Epithelial cell of prostate (primary cell): ENCODE measurements at regions not wholly inside any gene's neighbourhood (a gene's known extent, or its start where the extent isn't known, plus 50 kb on each side); places are given as distances from the start of the nearest gene placed in this dataset.
A peak's percentile ranks its signal among the peaks of the same experiment; 100 is the strongest.
"Not testable (repeated sequence)": the region's sequence is repeated elsewhere in the genome, so short reads cannot be mapped to it uniquely, and the experiment has no call there.

Source experiments
- DNase-seq: peaks from one replicate; pipeline ENCODE4 v3.0.0-alpha.2; 2011; ENCODE audit warnings: low read depth, low spot score
- H3K27ac ChIP-seq: fragments of 450-650 bp; 2 replicates; pipeline ENCODE4 v1.5.1; 2017; ENCODE audit warnings: mild to moderate bottlenecking

DNA sequence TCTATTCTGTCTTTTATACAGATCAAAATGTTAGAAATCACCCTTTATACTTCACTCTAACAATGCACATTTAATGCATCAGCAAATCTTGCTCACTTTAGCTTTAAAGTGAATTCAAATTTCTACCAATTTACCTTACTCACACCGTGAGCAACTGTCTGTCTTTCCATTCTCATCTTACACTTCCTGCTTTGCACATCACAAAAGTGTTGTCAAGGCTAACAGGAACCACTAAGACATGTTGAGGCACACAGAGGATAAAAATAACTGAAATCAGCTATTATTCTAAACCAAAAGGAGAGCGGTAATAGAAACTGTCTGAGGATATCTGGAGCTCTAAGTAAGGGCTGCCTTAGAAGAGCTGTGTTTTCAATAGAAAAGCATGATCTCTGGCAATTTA is 519.9 kb downstream of the ZBBX start:
- peak overlapping the region; percentile 10 for H3K27ac ChIP-seq
- DNase-seq, result peak; percentile 20

DNA sequence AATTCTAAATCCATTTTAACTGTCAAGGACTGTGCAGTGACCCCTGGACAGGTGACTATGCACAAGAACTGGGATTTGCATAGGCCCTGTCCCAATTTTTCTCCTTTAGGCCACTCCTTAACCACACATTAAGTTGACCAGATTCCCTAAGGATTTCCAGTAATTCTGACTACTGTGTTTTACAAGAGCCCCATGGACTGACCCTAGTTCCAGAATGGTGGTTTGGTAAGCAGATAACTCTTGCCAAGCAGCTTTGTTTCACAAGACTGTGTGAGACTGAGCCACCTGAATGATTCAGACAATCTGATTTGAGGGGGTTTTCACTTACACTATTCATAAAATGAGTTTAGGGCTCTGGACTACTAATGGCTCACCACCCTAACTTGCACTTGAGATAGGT is 535.8 kb downstream of the ZBBX start:
- no peak for DNase-seq
- no peak overlapping the region for H3K27ac ChIP-seq

GRCh38 chr3:166842784-166843183 is 537.3 kb downstream of the ZBBX start:
- H3K27ac ChIP-seq, DNase-seq: not testable (repeated sequence)

DNA sequence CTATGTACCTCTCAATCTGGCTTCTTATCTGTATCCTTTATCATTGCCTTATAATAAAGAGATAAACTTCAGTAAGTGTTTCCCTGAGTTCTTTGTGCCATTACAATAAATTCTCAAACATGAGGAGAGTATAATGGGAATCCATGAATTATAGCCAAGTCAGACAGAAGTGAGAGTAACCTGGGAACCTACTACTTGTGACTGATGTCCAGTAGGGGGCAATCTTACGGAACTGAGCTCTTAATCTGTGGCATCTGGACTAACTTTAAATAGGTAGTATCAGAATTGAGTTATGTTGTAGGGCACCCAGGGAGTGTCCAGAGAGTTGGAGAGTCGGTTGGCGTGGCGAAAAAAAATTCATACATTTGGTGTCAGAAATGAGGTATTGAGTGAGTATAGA is 542.6 kb downstream of the ZBBX start:
- DNase-seq, result no peak
- H3K27ac ChIP-seq, result no peak overlapping the region

GRCh38 chr3:166836836-166837235 is 543.3 kb downstream of the ZBBX start:
- H3K27ac ChIP-seq, result no peak overlapping the region
- DNase-seq, result no peak

DNA sequence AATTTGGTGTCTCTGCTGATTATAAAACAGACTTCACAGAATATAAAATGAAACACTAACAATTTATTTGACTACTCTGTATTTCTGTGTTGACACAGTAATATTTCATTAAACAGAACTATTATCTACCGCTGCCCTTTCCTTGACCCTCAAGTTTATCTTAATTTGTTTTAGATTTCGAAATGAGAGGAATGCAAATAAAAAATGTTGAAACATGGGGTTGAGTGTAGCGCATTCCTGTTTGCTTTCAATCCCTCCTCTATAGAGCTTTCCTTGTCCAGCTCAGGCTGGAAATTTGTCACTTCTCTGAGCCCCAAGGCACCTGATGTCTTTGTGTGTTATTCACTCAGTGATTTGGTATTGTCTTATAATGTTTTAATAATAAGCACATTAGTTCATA is 550.2 kb downstream of the ZBBX start:
- DNase-seq, result peak; percentile 22

GRCh38 chr3:166818464-166818863 is 561.6 kb downstream of the ZBBX start:
- DNase-seq, result no peak
- H3K27ac ChIP-seq, result no peak overlapping the region

More for the DNA sequence above, 550.2 kb downstream of the ZBBX start:
- no peak overlapping the region for H3K27ac ChIP-seq

GRCh38 chr3:166817269-166817668 is 562.8 kb downstream of the ZBBX start:
- H3K27ac ChIP-seq, DNase-seq: not testable (repeated sequence)

DNA sequence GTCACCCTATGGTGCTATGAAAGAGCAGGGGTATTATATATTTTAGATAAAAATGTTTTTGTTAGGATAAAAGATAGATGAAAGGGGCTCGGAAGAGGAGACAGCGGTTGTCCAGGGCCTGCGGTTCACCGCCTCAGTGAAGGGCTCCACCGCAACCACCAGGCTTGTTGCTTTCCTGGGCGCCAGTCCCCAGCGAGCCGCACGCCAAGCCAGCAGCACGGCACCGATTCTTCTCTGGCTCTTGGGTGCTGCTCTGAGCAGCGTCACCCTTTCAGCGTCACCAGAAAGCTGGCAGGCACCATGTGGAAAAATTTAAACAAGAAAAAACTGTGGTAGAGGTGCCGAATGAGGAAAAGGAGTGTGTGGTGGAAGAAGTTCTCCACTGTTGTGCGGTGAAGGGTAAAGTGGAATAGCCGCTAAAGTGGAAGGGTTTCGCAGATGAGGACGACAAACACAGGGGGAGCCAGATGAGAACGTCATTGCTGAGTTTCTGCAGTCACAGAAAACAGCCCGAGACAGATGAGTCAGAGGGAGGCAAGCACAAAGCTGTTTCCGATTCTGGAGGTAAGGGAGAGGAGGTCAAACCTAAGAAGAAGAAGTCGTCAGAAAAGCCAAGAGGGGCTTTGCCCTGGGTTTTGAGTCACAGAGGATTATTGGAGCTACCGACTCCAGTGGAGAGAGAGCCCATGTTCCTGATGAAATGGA is 569.2 kb downstream of the ZBBX start:
- H3K27ac ChIP-seq, result no peak overlapping the region
- DNase-seq, result no peak

DNA sequence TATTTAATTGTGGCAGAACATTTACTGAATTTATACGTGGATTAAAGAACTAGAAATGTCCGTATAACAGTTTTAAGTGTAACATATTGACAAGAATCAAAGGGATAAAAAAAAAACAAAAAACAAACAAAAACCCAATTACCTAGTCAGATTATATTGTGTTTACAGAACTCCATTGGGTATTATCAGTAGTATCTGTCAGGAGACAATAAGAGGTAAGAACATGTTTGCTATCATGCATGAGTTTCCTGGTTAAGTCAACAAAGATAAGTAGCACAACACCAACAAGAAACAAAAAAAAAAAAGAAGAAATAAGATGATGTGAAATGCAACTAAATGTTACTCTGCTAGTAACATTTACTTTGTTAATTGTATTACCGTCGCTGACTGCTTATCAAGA is 570.6 kb downstream of the ZBBX start:
- no peak for DNase-seq
- H3K27ac ChIP-seq, result no peak overlapping the region

- DNase-seq, result no peak
- H3K27ac ChIP-seq, result no peak overlapping the region
Observed at GRCh38 chr3:166788936-166789335, 591.2 kb downstream of the ZBBX start.

- peak; percentile 29 for DNase-seq
- peak overlapping the region; percentile 34 for H3K27ac ChIP-seq
Observed at GRCh38 chr3:166785876-166786275, 594.2 kb downstream of the ZBBX start.

DNA sequence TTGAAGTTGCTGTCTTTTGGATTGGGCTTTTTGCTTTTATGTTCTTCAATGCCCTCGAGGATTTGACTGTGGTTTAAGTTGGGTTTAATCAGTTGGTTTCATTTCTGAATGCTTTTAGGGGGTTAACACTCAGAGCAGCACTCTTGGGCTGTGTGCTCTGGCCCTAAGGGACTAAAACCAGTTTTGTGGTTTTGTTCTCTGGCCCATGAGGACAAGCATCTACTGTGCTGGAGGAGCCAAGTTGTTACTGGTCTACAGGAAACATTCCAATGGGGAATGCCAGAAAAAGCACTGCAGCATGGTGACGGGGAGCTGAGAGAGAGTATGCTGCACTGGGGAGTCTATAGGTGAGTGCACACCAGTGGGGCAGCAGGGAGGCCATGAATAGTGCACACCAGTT is 596.9 kb downstream of the ZBBX start:
- no peak for DNase-seq
- no peak overlapping the region for H3K27ac ChIP-seq

GRCh38 chr3:166764698-166765318 is 615.3 kb downstream of the ZBBX start:
- no peak overlapping the region for H3K27ac ChIP-seq
- DNase-seq, result no peak

- DNase-seq, result no peak
- no peak overlapping the region for H3K27ac ChIP-seq
Observed at GRCh38 chr3:166759736-166760513, 620.2 kb downstream of the ZBBX start.

- H3K27ac ChIP-seq, result no peak overlapping the region
- DNase-seq, result no peak
Observed at GRCh38 chr3:166752214-166752613, 627.9 kb downstream of the ZBBX start.

DNA sequence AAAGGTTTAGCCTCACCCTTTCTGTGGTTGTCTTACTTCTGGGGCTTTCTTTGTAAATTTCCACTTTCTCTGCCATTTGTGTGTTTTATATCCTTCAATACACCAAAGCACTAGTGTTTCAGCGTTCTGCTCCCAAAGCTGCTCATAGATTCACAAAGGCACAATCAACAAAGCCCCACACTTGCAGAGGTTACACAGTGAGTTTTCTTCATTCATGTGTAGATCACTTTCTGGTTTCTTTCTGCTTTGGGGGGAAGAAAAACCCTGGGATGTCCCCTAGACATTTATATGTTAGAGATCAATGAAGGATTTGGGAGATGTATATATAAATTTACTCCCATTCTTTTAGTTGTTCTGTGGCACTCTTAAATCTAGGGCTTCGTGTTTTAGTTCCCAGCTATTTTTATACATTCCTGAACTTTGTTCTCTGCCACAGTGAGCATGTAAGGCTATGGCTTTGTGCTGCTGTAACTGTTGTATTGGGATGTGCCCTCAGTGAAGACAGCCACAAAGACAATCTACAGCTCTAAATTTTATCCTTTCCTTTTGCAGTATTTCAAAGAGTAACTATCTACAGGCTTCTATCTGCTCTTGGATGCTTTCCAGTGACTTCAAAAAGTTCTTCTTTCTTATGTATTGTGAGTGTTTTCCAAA is 636.5 kb downstream of the ZBBX start:
- no peak for DNase-seq

GRCh38 chr3:166734734-166735133 is 645.4 kb downstream of the ZBBX start:
- DNase-seq, result no peak
- H3K27ac ChIP-seq, result no peak overlapping the region

More for the DNA sequence above, 636.5 kb downstream of the ZBBX start:
- H3K27ac ChIP-seq, result no peak overlapping the region

DNA sequence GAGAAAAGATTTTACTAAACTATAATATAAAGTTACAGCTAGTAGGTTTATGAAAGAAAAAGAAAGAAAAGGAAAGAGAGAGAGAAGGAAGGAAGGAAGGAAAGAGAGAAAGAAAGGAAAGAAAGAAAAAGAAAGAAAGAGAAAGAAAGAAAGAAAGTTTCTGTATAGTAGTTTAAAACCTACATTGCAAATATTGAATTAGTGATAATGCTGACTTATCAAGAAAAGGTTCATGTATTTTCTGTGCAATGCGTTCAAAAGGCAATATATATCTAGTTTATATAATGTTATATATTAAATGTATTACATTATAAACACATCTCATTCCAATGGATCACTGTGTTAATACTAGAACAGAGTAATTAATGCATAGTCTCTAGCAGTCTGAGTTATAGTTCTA is 648.4 kb downstream of the ZBBX start:
- H3K27ac ChIP-seq, result no peak overlapping the region

GRCh38 chr3:166721466-166721865 is 658.6 kb downstream of the ZBBX start:
- DNase-seq, result no peak
- no peak overlapping the region for H3K27ac ChIP-seq

More for the DNA sequence above, 648.4 kb downstream of the ZBBX start:
- no peak for DNase-seq

GRCh38 chr3:166714206-166714605 is 665.9 kb downstream of the ZBBX start:
- no peak overlapping the region for H3K27ac ChIP-seq
- no peak for DNase-seq
